Lower leg skin (tissue), 3 donors: ENCODE measurements at regions not wholly inside any gene's neighbourhood (a gene's known extent, or its start where the extent isn't known, plus 50 kb on each side); places are given as distances from the start of the nearest gene placed in this dataset.

Source experiments
- POLR2A ChIP-seq, 2 donors: fragments of 450-650 bp; IDR thresholded peaks; one replicate each; pipeline ENCODE4 v1.6.1; 2016 to 2017; ENCODE audit warnings: antibody characterized with exemption in 2 of 2, mild to moderate bottlenecking in 1 of 2, moderate library complexity in 1 of 2
- TF ChIP-seq, protein P1 (sequence below), 3 donors: fragments of 450-650 bp; IDR thresholded peaks; one replicate each; pipeline ENCODE4 v1.5.1; 2016; ENCODE audit warnings: antibody characterized with exemption in 3 of 3, mild to moderate bottlenecking in 3 of 3, moderate library complexity in 2 of 3

DNA sequence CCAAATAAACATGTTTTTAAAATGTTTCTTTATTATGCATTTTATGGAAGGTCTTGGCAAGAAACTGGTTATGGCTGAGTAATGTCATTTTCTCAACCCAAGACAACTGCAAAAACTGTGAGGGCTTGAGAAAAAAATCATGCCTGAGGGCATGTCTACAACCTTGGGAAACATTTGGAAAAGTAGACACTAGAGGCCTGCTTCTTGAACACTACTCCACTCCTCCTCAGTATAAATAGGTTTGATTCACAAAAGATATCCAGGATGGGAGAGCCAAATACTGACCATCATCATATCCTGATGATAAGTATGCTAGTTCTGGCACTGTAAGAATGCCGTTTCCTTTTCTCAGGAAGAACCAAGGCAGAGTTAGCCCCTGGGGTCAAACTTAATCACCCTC is 71.1 kb downstream of the OSR1 start:
- no peak for TF ChIP-seq POLR2A (IDR thresholded peaks at IDR 0.05)
- TF ChIP-seq, protein P1, sequence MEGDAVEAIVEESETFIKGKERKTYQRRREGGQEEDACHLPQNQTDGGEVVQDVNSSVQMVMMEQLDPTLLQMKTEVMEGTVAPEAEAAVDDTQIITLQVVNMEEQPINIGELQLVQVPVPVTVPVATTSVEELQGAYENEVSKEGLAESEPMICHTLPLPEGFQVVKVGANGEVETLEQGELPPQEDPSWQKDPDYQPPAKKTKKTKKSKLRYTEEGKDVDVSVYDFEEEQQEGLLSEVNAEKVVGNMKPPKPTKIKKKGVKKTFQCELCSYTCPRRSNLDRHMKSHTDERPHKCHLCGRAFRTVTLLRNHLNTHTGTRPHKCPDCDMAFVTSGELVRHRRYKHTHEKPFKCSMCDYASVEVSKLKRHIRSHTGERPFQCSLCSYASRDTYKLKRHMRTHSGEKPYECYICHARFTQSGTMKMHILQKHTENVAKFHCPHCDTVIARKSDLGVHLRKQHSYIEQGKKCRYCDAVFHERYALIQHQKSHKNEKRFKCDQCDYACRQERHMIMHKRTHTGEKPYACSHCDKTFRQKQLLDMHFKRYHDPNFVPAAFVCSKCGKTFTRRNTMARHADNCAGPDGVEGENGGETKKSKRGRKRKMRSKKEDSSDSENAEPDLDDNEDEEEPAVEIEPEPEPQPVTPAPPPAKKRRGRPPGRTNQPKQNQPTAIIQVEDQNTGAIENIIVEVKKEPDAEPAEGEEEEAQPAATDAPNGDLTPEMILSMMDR (IDR thresholded peaks at IDR 0.05): no peak
